Mesothelial cell of epicardium (in vitro differentiated cells): ENCODE measurements at regions not wholly inside any gene's neighbourhood (a gene's known extent, or its start where the extent isn't known, plus 50 kb on each side); places are given as distances from the start of the nearest gene placed in this dataset.
"Not testable (repeated sequence)": the region's sequence is repeated elsewhere in the genome, so short reads cannot be mapped to it uniquely, and the experiment has no call there.

Source experiments
- DNase-seq, 2 experiments: peaks; one replicate each; pipeline ENCODE4 v3.0.0; 2021; ENCODE audit warnings: low spot score in 2 of 2; ENCODE audit not compliant: unreplicated experiment in 2 of 2
- H3K27ac Mint-ChIP-seq: 2 replicates; pipeline ENCODE4 v1.8.0; 2021; ENCODE audit warnings: mixed read lengths
- H3K27me3 Mint-ChIP-seq: 2 replicates; pipeline ENCODE4 v1.8.0; 2021; ENCODE audit warnings: low read depth, mixed read lengths
- H3K36me3 Mint-ChIP-seq: 2 replicates; pipeline ENCODE4 v1.8.0; 2021; ENCODE audit warnings: mixed read lengths
- H3K4me1 Mint-ChIP-seq: 2 replicates; pipeline ENCODE4 v1.8.0; 2021; ENCODE audit warnings: mixed read lengths
- H3K4me3 Mint-ChIP-seq: 2 replicates; pipeline ENCODE4 v1.8.0; 2021; ENCODE audit warnings: mild to moderate bottlenecking, moderate library complexity, mixed read lengths
- H3K9me3 Mint-ChIP-seq: 2 replicates; pipeline ENCODE4 v1.8.0; 2021; ENCODE audit warnings: mixed read lengths
- CTCF ChIP-seq: fragments of 200-600 bp; sonication (generic); IDR thresholded peaks from one replicate; pipeline ENCODE4 v1.5.0; 2021; ENCODE audit warnings: antibody characterized with exemption; ENCODE audit not compliant: unreplicated experiment

GRCh38 chr7:106344861-106345260 is 60.1 kb upstream of the NAMPT start:
- H3K4me3 Mint-ChIP-seq, result no peak overlapping the region
- H3K9me3 Mint-ChIP-seq, result peaks cover 54% of the 10 kb centered on the region
- H3K27me3 Mint-ChIP-seq, result no peaks in the 10 kb centered on the region
- no peaks in the 10 kb centered on the region for H3K4me1 Mint-ChIP-seq
- H3K27ac Mint-ChIP-seq, result no peak overlapping the region
- TF ChIP-seq CTCF, result no peak
- DNase-seq, result no peak
- peaks cover 3% of the 10 kb centered on the region for H3K36me3 Mint-ChIP-seq

GRCh38 chr7:106344211-106344610 is 59.4 kb upstream of the NAMPT start:
- Mint-ChIP-seq H3K9me3 (peaks cover 54% of the 10 kb centered on the region), H3K27ac (no peak overlapping the region), H3K4me1 (no peaks in the 10 kb centered on the region), H3K27me3 (no peaks in the 10 kb centered on the region), H3K36me3 (peaks cover 3% of the 10 kb centered on the region), H3K4me3 (no peak overlapping the region)
- no peak for DNase-seq
- TF ChIP-seq CTCF, result no peak

- not testable (repeated sequence) for H3K27me3 Mint-ChIP-seq, H3K27ac Mint-ChIP-seq, H3K4me3 Mint-ChIP-seq, H3K36me3 Mint-ChIP-seq, H3K4me1 Mint-ChIP-seq, DNase-seq
- peaks cover 53% of the 10 kb centered on the region for H3K9me3 Mint-ChIP-seq
These were observed 57.3 kb upstream of the NAMPT start for GRCh38 chr7:106342049-106342448.

GRCh38 chr7:106340247-106340596 is 55.4 kb upstream of the NAMPT start:
- H3K36me3 Mint-ChIP-seq, H3K4me3 Mint-ChIP-seq: not testable (repeated sequence)

GRCh38 chr7:106339513-106340246 is 54.9 kb upstream of the NAMPT start:
- H3K4me1 Mint-ChIP-seq, result no peaks in the 10 kb centered on the region
- H3K9me3 Mint-ChIP-seq, result peaks cover 65% of the 10 kb centered on the region
- peaks cover 6% of the 10 kb centered on the region for H3K36me3 Mint-ChIP-seq
- DNase-seq, result no peak
- no peak for TF ChIP-seq CTCF
- H3K4me3 Mint-ChIP-seq, result no peak overlapping the region
- H3K27me3 Mint-ChIP-seq, result no peaks in the 10 kb centered on the region
- H3K27ac Mint-ChIP-seq, result no peak overlapping the region

More at GRCh38 chr7:106340247-106340596, 55.4 kb upstream of the NAMPT start:
- H3K27me3 Mint-ChIP-seq, DNase-seq, H3K4me1 Mint-ChIP-seq, H3K27ac Mint-ChIP-seq: not testable (repeated sequence)
- H3K9me3 Mint-ChIP-seq, result peaks cover 62% of the 10 kb centered on the region

- Mint-ChIP-seq H3K9me3 (peaks cover 55% of the 10 kb centered on the region), H3K27ac (no peak overlapping the region), H3K4me1 (no peaks in the 10 kb centered on the region), H3K36me3 (peaks cover 6% of the 10 kb centered on the region), H3K27me3 (no peaks in the 10 kb centered on the region), H3K4me3 (no peak overlapping the region)
- no peak for DNase-seq
- no peak for TF ChIP-seq CTCF
These were observed 53.0 kb upstream of the NAMPT start for GRCh38 chr7:106337754-106338153.

GRCh38 chr7:106335814-106336213 is 51.0 kb upstream of the NAMPT start:
- Mint-ChIP-seq H3K9me3 (peaks cover 40% of the 10 kb centered on the region), H3K4me3 (no peak overlapping the region), H3K27me3 (no peaks in the 10 kb centered on the region), H3K27ac (no peak overlapping the region), H3K4me1 (no peaks in the 10 kb centered on the region), H3K36me3 (peaks cover 3% of the 10 kb centered on the region)
- DNase-seq, result no peak
- TF ChIP-seq CTCF, result no peak
